NCI-H1092 (cell line): ENCODE measurements at regions not wholly inside any gene's neighbourhood (a gene's known extent, or its start where the extent isn't known, plus 50 kb on each side); places are given as distances from the start of the nearest gene placed in this dataset.

Source experiments
- DNase-seq: peaks from one replicate; lab custom pipeline; 2025; lab: John Stamatoyannopoulos, UW

DNA sequence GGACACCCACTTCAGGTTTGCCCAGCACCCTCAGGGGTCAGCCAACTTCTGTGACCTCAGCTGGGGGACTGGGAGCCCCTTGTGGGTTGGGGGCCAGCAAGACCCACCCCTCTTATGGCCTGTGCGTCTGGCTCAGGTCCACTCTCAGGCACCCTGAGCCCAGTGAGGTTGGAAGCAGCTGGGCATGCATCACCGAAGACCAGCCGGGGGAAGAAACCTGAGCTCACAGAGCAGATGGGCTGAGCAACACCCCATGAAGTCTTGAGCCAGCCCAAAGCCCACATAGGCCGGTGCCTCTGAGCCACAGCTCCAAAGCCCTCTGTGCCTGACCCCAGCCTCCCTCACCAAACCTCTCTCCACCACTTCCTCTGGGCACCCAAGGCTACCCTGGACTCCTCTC, 166.7 kb downstream of the RBFOX3 start:
- DNase-seq = no peak

DNA sequence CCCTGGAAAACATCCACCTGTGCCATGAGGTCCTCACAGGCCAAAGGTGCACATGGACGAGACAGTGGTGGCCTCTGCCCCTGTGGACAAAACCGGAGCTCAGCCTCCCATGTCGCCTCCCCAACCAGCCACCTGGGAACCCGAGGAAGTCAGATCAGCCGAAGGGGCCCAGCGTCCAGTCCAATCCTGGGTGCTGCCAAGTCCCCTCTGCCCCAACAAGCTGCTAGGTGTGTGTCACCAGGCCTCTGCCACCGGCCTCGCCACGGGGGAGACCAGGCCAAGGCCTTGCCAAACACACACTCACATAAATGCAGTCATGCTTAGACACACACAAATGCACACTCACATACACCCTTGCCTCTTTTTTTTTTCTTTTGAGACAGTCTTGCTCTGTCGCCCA, 167.8 kb downstream of the RBFOX3 start:
- no peak for DNase-seq

DNA sequence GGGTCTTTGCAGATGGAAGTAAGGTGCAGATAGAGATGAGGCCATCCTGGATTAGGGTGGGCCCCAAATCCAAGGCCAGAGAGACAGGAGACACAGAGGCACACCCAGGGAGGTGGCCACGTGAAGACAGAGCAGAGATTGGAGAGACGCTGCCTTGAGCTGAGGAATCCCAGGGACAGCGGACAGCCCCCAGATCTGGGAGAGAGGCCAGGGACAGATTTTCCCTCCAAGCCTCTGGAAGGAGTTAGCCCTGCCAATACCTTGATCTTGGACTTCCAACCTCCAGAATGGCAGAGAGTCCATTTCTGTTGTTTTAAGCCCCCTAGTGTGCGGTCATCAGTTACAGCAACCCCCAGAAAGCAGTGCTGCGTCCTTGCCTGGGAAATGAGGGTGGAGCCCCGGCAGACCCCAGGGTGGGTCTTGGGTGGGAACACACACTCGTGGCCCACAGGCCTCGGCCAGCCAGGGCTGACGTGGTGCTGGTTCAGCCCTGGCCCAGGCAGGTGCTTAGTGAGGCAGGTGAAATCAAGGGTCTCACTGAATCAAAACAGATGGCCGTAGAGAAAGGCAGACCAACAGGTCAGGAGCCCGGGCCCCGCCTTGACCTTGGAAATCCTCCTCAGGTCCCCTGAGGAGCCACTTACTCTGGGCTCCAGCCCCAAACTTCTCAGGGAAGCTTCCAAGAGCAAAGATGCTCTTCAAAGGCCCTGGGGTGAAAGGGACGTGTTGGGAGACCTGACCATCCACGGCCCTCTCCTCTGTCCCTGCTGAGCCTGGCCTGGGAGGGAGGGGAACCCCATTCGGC, 169.3 kb downstream of the RBFOX3 start:
- no peak for DNase-seq

DNA sequence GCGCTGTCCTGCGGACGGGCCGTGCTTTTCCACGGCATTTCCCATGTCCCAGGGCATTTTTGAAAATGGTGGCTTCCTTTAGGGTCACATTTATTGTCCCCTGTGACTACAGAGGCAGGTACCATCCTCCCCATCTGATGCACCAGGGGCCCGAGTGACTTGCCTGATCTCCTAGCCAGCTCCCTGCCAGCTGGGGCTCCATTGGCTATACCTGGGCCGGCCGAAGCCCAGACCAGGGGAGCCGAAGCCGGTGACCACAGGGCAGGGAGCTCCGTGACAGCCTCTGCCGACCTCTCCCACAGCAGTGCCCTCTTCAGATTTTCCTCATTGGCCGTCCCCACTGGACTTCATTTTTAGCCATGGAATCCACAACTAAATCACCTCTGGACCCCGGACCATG, 170.6 kb downstream of the RBFOX3 start:
- no peak for DNase-seq

DNA sequence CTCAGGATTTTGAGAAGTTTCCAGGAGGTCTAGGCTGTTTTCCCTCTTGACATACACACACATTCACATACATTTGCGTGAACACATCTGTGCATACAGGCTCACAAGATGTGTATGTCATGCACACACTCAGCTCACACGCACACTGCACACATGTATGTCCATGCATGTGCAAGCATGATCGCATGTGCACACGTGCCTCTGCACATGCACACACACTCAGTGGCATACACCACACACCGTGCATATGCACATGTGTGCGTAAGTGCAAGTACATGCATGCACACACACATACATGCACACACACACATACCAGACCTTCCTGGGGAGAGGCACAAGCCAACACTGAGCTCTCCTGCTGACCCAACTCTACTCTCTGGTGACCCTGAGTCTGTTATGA, 171.4 kb downstream of the RBFOX3 start:
- no peak for DNase-seq

DNA sequence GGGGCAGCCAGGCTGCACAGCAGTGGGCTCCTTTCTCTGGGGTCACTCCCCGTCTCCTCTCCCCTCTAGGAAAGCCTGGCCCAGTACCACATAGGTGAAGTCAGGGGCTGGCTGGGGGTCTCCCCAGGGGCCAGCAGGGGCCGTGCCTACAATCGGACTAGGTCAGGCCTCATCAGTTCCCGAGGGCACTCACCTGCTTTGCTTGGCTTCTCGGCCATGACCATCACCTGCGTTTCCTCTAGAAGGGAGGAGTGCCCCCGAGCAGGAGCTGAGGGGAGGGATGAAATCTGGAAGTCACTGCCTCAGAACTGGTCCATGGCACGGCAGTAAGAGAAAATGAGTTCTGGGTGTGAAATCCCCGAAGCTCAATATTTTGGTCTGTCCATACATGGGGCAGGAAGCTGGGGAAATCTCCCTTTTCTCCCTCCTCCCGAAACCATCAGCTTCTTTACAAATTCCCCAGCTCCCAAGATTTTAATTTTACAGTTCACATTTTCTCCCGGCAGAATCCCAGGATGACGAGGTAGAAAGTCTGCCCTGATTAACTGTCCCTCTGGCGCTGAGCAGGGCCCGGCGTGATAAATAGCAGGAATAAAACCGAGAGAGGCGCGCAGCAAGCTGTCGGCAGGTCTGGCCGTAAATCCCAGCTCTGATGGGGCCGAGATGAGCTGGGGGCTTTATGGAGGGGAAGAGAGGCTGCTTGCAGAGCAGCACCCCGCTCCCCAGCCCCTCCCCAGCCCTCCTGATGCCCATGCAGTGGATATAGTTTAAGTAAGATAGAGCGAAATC, 172.1 kb downstream of the RBFOX3 start:
- no peak for DNase-seq

DNA sequence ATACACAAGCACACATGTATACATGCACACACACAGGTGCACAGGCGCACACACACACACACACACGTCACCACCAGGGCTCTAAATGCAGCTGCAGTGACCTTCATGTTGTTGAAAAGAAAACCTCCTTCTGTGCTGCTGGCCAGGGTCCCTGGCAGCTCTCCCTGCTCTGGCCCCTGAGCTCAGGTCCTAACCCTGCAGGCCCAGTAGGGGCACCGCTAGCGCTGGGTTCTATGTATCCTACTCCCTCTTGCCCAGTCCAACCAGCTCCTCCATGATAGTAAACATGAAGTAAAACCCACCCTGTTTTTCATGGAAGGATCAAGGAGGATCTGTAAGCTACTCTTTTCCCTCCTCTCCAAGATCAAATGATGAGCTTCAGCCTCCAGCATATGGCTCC, 172.8 kb downstream of the RBFOX3 start:
- no peak for DNase-seq

DNA sequence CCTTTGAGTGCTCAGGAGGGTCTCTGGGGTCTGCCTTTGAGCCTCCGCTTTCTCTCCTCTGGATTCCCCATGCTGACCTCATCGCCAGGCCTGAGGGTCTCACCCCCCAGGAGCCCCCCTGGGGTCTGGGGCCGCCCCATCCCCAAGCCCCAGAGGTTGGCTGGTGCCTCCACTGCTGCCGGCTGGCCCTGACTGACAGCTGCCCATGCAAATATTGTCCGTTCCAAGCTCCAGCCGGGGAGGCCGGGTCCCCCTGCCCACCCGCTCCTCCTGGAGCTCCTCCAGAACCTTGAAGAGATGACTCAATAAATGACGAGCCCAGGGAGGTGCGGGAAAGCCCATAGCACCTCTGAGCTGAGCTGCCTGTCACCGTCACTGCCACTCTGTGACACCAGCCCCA, 173.8 kb downstream of the RBFOX3 start:
- DNase-seq = no peak

DNA sequence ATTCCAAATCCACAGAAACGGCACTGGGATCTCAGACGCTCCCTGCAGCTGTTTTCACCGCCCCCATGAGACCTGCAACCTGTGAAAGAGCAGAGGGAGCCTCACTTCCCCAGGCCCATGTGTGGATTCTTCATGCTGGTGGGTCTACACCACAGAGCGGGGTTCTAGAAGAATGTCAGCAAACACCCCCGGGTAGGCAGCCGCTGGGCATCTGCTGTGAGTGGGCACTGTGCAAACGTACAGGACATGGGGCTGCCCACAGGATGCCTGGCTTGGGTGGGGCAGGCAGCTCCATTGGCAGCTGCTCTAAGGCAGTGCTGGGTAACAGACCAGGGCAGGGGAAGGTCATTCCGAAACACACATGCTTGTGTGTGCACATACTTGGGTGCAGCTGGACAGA, 174.9 kb downstream of the RBFOX3 start:
- DNase-seq = no peak

DNA sequence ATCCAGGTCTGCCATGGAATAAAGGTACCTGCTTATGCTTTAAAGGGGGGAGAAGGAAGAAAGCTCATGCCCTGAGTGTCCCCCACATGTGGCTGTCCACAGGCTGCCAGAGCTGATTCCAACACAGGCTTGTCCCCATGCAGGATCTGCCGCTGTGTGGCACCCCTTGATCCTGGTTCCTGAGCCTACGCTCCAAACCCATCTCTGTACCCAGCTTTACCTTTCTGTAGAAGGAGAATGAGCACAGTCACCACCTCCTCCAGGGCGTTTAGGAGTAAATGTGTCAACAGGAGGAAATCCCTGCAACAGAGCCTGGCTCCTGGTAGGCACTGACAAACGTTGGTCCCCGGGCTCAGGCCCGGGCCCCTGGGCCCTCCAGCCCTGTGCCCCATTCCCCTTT, 175.6 kb downstream of the RBFOX3 start:
- DNase-seq = no peak

DNA sequence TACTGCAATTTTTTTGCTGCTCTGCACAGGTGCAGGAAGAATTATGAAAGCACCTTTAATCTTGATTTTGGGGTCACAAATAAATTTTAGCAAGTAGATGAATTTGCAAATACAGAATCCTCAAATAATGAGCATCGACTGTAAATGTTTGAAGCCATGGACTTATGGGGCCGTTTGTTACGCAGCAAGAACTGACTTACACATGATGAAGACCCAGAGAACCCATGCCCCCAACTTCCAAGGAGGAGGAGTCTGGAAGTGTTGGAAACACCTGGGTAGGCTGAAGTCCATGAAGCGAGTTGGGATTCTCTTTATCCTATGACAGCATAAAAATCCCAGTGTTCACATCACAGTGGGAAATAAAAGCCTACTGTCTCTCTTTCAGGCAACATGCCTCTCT, 176.6 kb downstream of the RBFOX3 start:
- DNase-seq = no peak

DNA sequence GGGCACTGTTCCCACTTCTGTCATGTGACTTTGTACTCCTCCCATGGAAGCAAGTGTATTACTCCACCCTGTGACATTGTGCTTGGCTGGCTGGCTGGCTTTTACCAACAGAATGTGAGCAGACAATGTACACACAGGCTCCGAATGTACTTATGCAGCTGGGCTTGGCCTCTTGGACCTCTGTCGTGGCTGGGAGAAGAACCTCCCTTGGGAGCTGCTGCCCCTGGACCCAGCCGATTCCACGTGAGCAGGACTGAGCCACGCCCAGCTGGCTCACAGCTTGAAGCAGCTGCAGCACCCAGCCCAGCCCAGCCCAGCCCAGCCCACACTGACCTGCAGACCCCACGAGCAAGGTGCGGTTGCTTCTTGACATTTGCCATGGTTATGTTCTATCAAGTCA, 177.5 kb downstream of the RBFOX3 start:
- DNase-seq = no peak

DNA sequence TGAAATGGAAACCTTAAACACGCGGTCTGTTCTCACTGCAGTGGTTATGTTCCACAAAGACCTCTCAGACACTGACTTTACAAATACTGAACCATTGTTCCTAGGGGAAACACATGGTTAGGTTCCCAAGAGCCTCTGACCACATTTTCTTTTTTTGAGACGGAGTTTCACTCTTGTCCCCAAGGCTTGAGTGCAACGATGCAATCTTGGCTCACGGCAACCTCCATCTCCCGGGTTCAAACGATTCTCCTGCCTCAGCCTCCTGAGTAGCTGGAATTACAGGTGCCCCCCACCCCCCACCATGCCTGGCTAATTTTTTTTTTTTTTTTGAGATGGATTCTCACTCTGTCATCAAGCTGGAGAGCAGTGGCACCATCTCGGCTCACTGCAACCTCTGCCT, 179.7 kb downstream of the RBFOX3 start:
- DNase-seq = no peak

DNA sequence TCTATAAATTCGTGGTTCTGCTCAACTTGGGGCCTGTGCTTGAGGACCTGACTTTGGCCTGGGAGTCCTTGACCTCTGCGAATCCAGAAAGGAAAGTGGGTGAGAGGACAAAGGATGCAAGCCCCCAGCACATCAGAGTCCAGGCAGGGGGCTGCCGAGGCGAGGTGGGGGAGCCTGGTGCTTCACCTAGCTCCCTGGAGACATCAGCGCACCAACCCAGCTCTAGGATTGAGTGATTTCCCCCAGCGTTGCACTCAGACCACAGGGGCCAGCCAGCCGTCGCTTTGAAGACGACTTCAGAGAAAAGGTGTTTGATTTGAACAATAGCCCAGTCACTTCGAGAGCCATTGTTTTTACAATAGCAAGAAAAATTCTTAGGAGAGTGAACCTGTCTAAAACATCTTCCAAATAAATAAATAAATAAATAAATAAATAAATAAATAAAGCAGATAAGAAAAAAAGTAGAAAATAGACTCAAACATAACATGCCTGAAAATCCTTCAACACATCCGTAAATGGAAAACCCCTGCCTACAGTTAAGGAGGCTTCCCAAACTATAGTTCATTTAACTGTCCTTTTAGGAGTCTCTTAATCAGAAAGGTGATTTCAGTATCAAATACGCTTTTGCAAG, 180.9 kb downstream of the RBFOX3 start:
- DNase-seq = no peak

DNA sequence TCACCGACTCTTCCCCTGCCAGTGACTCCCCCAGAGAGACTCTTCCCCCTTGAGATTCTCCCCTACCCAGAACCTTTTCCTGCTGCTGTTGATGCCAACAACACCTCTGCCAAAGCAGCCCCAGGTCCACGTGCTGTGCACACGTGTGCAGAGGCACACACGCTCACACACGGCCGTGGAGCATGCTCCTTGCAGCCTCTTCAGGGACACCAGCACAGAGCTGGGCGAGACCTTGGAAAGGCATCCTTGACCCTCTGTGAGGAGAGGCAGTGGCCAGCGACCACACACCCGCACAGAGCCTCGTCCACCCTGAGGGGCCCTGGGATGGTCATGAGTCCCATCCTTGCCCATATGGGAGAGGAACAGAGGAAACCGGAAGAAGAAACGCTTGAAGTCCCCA, 181.9 kb downstream of the RBFOX3 start:
- DNase-seq = no peak

DNA sequence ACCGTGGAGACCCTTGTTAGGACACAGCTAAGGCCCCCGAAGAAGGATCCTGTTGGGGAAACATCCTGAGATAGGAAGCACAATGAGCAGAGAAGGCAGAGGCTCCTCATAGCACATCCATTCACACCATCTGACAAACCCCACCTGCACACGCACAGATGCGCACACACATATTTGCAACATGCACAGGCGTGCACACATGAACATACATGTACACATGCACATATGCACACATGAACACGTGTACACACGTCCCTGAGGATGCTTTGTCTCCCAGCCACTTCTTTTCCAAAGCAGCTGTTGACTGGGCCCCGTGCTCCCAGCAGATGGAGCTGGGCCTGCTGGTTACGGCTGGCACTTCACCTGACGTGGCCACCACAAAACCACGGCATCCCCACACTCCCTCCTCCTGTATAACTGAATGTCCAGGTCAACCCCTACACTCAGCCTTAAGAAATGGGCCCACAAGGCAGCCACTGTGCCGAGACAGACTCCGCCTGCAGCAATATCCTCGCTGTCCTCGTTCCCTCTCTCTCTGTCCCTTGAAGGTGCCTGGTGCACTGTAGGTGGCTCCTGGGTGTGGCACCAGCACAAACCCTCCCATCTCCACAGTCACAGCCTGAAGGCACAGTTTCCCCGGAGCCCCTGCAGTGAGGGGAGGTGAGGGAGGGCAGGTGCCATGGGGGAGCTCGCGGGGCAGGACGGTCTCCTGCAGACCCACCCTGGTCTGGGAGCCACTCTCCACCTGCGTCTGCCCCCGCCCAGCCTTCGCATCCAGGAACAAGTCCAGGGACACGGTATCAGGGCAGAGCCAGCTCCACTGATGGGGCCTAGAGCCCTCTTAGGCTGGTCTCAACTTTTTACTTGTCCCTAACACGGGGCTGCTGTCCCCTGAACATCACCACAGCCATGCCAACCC, 183.0 kb downstream of the RBFOX3 start:
- no peak for DNase-seq

DNA sequence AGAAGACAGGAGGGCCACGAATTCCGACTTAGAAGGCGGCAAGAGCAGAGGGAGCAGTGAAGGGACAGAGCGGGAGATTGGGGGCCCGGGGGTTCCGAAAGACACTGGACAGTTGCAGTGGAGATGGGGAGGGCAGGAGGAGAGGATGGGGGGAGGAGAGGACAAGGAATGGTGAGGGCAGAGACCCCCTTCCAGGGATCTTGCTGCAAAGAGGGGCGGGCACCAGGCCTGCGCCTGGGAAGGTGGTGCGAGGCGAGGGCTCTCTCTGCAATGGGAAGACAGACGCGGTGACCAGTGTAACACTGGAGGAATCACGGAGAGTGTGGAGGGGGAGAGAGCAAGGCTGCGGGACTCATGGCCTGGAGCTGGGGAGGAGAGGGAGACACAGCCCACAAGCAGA, 185.2 kb downstream of the RBFOX3 start:
- DNase-seq = no peak

DNA sequence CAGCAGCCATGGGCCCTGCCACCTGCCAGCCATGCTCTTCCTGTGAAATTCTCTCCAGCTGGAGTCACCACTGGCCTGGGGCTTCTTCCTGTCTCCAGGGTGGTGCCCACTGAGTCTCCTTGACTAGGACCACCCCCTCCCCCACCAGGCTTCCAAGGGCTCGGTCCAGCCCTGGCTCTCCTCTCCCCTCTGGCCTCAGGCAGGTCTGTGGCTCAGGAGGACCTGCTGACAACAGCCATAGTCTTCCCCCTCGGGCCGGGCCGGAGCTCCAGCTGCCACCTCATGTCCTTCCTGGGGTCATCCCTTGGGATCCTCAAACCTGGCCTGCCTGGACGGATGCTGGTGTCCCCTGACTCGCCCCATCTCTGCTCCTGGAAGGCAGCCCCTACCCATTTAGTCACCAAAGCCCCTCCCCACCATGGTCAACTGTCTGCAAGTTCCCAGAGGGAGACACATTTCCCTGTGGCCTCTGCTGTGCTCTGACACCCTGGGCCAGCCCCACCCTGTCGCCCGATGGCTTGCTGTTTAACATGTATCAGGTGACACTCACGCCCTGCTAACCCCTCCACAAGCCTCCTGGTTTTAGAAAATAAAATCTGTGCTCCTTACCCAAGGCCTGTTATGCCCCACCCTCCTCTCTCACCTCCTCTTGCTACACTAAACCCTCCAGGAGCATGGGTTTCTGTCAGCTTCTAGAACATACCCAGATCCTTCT, 186.2 kb downstream of the RBFOX3 start:
- no peak for DNase-seq

DNA sequence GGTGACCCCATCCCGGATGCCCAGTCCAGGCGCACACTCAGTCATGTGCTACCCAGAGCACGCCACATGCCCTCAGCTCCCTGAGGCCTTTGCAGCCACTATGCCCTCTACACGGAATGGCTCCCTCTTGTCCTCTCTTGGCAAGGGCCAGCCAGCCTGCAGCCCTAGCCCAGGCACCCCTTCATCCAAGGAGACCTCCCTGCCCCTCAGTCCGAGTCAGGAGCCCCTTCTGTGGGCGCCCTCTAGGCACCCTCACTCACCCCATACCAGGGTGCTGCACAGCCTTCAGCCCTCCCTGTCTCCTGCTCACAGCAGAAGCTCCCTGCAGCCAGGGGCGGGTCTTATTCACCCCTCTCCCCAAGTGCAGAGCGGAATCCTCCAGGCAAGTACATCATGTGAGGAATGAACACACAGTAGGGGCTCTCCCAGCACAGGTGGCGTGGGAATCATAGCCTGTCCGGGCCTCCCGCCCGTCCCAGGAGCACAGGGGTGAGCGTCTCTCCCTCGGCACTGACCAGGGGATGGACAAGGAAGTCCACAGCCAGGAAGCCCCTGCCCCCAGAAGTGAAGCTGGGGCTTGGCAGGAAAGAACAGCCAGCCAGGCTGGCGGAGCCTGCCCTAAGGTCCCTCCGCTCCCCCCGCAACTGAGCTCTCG, 186.9 kb downstream of the RBFOX3 start:
- DNase-seq = no peak

DNA sequence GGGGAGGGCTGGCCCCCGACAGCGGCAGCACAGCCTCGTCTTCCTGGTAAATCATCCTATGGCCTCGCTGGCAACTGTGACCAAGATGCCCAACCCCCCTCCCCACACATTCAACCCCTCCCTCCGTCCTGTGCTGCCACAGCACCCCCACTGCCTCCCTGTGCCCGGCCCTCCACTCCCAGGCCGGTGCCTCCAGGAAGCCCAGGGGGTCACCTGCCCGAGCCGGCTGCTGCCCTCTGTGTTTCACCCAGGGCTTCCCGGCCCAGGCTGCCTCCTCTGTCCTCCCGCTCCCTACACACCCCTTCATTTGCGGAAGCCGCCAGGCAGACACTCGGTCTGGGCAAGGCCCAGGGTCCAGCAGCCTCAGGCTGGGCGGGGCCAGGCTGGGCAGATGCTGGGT, 188.6 kb downstream of the RBFOX3 start:
- no peak for DNase-seq
